HG03060 (cell line): ENCODE measurements at regions not wholly inside any gene's neighbourhood (a gene's known extent, or its start where the extent isn't known, plus 50 kb on each side); places are given as distances from the start of the nearest gene placed in this dataset.
"Not testable (repeated sequence)": the region's sequence is repeated elsewhere in the genome, so short reads cannot be mapped to it uniquely, and the experiment has no call there.

Experiments used
- ATAC-seq: cut with Tn5 transposase; IDR thresholded peaks from one replicate; pipeline ENCODE4 v1.9.1; 2021; ENCODE audit warnings: low read depth, moderate number of reproducible peaks; ENCODE audit not compliant: unreplicated experiment

DNA sequence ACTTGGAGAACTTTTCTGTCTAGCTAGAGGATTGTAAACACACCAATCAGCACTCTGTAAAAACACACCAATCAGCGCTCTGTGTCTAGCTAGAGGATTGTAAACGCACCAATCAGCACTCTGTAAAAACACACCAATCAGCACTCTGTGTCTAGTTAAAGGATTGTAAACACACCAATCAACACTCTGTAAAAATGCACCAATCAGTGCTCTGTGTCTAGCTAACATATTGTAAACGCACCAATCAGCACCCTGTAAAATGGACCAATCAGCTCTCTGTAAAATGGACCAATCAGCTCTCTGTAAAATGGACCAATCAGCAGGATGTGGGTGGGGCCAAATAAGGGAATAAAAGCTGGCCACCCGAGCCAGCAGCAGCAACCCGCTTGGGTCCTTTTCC, 91.1 kb upstream of the KRAS start:
- not testable (repeated sequence) for ATAC-seq

GRCh38 chr12:25337916-25338315, 87.2 kb upstream of the KRAS start:
- no peak for ATAC-seq

GRCh38 chr12:25332143-25332542, 81.4 kb upstream of the KRAS start:
- ATAC-seq = peak; percentile 66

GRCh38 chr12:25328072-25328712, 77.5 kb upstream of the KRAS start:
- no peak for ATAC-seq

- ATAC-seq = no peak
These were observed 76.6 kb upstream of the KRAS start for GRCh38 chr12:25327321-25327720.

GRCh38 chr12:25326326-25326725, 75.6 kb upstream of the KRAS start:
- ATAC-seq = no peak

GRCh38 chr12:25324861-25325260, 74.1 kb upstream of the KRAS start:
- no peak for ATAC-seq

GRCh38 chr12:25323581-25323982, 72.9 kb upstream of the KRAS start:
- ATAC-seq = no peak

DNA sequence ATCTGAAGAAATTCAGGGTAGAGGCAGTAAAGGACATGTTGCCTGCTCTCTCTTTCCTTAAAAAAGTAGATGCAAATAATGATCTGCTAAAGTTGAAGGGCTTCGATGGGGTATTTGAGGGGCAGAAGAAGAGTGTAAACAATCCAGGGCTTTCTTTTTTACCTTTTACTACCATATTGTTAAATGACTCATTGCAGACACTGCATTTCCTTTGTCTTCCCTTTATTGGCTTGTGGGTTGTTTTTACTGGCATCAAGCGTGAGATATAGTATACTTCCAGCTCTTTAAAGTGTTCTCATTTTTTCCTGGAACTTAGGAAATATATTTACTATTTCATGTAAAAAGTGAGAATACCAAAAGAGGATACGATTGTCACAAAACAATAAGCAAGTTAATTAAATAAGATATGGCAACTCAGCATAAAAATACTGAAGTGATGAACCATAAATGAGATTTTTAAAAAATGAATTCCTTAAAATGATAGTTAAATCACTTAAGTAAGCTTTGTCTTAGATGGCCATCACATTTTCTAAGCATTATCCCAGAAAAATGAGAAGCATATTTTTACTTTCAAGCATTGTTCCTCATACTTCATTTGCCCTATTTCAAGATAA, 72.3 kb upstream of the KRAS start:
- ATAC-seq = no peak

DNA sequence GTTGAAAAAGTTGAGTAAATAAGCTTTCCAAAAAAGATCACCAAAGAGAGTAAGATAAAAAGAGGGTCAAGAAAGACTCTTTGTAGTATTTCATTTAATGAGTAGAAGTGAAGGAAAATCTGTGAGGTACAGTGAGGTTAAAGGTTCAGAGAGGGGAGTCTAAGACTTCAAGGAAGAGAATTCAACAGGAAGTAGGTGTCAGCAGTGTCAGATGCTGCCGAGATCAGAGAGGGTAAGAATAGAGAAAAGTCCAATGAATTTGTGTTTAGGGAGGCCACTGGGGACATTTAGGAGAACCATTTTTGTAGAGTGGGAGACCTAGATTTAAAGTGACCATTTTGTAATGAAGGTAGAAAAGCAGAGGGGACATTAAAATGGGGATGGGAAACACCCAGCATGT, 71.6 kb upstream of the KRAS start:
- no peak for ATAC-seq

- no peak for ATAC-seq
These were observed 71.0 kb upstream of the KRAS start for GRCh38 chr12:25321772-25322171.

GRCh38 chr12:25320123-25321006, 69.6 kb upstream of the KRAS start:
- ATAC-seq = peak; percentile 43

- ATAC-seq = no peak
These were observed 68.7 kb upstream of the KRAS start for GRCh38 chr12:25319233-25319984.

DNA sequence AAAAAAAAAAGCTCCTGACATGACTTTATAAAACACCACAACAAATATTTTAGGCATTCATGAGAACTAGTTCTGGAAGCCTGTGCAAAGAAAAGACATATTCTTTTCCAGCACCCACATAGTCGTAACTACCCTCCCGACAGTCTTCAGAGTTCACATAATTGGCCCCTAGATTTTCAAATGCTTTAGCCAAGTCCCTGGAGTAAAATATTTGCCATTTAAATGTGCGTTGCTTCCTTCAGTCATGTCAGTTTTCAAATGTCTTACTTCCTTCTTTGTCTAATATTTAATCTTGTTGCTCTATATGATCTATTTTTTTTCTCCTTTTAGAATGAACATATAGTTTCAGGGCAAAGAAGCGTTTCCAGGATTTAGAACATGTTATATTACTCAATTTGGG, 66.8 kb upstream of the KRAS start:
- no peak for ATAC-seq

GRCh38 chr12:25315388-25315787, 64.7 kb upstream of the KRAS start:
- no peak for ATAC-seq

DNA sequence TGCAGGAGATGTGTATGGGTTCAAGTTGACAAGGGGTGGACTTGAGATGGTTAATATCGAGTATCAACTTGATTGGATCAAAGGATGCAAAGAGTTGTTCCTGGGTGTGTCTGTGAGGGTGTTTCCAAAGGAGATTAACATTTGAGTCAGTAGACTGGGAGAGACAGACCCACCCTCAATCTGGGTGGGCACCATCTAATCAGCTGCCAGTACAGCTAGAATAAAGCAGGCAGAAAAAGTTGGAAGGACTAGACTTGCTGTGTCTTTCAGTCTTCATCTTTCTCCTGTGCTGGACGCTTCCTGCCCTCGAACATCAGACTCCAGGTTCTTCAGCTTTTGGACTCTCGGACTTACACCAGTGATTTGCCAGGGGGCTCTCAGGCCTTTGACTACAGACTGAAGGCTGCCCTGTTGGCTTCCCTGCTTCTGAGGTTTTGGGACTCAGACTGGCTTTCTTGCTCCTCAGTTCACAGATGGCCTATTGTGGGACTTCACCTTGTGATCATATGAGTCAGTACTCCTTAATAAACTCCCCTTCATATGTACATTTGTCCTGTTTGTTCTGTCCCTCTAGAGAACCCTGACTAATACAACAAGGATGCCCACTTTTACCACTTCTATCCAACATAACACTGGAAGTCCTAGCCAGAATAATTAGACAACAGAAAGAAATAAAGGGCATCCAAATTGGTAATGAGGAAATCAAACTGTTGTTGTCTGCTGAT, 62.7 kb upstream of the KRAS start:
- not testable (repeated sequence) for ATAC-seq

- ATAC-seq = no peak
These were observed 60.8 kb upstream of the KRAS start for GRCh38 chr12:25311506-25311905.

DNA sequence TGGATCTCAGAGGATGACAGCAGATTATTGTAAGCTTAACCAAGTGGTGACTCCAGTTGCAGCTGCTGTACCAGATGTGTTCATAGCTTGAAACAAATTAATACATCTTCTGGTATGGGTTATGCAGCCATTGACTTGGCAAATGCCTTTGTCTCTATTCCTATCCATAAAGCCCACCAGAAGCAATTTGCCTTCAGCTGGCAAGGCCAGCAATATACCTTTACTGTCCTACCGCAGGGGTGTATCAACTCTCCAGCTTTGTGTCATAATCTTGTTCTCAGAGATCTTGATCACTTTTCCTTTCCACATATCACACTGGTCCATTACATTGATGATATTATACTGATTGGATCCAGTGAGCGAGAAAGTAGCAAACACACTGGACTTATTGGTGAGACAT, 59.3 kb upstream of the KRAS start:
- not testable (repeated sequence) for ATAC-seq

GRCh38 chr12:25308756-25309155, 58.0 kb upstream of the KRAS start:
- ATAC-seq = no peak

GRCh38 chr12:25307818-25308217, 57.1 kb upstream of the KRAS start:
- ATAC-seq = no peak
